HEK293T (cell line): ENCODE measurements at regions not wholly inside any gene's neighbourhood (a gene's known extent, or its start where the extent isn't known, plus 50 kb on each side); places are given as distances from the start of the nearest gene placed in this dataset.

Experiments
- ELF4 ChIP-seq: fragments of 450-650 bp; IDR thresholded peaks from 2 replicates; pipeline ENCODE4 v1.6.1; 2017; ENCODE audit warnings: antibody characterized with exemption
- FOXM1 ChIP-seq: fragments of 450-650 bp; IDR thresholded peaks from 2 replicates; pipeline ENCODE4 v1.6.1; 2017; ENCODE audit warnings: mild to moderate bottlenecking, borderline replicate concordance
- HDGF ChIP-seq: fragments of 450-650 bp; IDR thresholded peaks from 2 replicates; pipeline ENCODE4 v1.6.1; 2017; ENCODE audit warnings: antibody characterized with exemption, borderline replicate concordance

DNA sequence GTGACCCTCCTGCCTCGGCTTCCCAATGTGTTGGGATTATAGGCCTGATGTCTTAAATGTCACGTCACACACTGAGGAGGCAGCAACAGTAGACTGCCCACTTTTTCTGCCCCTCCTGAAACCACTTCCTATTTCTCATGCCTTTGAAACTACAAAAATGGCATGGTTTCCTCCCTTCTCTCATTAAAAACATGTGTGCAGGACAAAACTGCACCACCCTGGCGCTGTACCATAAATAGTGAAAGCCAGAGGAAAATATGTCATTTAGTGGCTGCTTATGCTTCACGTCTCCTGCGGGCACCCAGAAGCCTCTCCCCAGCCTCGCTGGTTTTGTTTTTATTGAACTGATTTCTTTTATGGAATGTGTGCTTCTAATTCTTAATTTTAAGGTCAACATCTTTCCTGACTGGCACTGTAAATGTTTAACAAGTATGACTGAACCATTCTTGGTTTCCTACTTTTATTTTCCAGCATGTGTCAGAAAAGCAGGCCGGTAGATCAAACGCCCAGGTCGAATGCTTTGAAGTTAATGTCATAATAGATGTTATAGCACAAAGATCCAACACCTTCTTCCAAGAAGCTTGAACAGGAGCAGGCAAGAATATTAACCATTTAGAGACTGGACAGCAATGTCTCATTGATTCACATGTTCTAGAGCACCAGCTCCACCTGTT, 59.6 kb upstream of the C1orf87 start:
- TF ChIP-seq ELF4 = no peak
- no peak for TF ChIP-seq HDGF
- no peak for TF ChIP-seq FOXM1
